HG02798 (cell line): ENCODE measurements at regions not wholly inside any gene's neighbourhood (a gene's known extent, or its start where the extent isn't known, plus 50 kb on each side); places are given as distances from the start of the nearest gene placed in this dataset.
"Not testable (repeated sequence)": the region's sequence is repeated elsewhere in the genome, so short reads cannot be mapped to it uniquely, and the experiment has no call there.

Source experiments
- ATAC-seq: cut with Tn5 transposase; IDR thresholded peaks from one replicate; pipeline ENCODE4 v1.9.1; 2021; ENCODE audit warnings: mild to moderate bottlenecking; ENCODE audit not compliant: unreplicated experiment, poor library complexity

DNA sequence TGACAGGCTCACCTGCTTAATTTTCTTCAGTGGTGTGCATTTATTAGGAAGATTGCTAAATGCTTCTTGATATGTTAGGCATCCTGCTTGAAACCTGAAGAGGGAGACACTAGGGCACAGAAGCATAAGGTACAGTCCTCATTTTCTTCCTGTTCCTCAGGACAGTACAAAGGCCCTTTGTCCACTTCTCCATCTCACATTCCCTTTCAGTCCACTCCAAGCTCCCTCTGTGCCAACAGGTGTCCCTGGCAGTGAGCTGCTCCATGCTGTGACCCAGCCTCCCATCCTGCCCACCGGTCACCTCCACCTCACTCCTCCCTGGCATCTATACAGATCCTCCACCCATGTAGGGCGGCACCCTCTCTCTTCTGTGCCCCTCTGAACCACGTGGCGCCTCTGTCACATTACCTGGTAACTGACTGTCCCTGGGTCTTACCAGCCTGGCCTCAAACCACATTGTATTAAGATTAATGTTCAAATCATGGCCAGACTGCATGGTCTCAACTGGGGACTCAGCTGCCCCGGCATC, 162.8 kb downstream of the VAPA start:
- ATAC-seq: no peak

DNA sequence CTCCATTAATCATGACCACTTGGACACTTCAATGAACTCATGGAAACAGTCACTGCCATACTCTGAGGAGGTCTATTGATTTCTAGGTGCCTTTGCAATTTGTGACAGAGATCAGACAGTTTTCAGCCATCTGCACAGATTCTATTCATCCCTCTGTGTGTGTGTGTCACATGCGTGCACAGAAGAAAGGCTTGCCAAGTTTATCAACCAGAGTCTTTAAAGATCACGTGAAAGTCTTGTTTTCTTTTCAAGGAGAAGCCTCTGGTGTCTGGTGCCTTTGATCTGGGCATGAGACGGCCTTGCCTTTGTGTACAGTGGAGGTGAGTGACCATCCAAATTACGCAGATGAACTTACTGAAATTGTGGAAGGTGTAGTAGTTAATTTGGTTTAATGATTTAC, 164.2 kb downstream of the VAPA start:
- ATAC-seq: no peak

DNA sequence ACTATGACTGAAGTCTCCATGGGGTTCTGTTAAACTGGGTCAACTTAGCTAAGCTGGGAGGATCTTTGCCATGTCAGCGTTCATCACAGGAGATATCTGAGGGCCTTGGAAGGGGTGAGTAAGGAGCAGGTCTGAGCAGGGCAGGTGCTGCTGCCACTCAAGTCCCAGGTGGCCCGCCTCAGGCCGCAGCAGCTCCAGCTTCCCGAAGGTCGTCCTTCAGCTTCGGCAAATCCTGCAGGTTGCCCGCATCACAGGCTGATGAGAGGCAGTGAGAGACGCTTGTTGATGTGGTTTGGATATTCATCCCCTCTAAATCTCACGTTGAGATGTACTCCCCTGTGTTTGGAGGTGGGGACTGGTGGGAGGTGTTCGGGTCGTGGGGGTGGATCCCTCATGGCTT, 166.6 kb downstream of the VAPA start:
- no peak for ATAC-seq

DNA sequence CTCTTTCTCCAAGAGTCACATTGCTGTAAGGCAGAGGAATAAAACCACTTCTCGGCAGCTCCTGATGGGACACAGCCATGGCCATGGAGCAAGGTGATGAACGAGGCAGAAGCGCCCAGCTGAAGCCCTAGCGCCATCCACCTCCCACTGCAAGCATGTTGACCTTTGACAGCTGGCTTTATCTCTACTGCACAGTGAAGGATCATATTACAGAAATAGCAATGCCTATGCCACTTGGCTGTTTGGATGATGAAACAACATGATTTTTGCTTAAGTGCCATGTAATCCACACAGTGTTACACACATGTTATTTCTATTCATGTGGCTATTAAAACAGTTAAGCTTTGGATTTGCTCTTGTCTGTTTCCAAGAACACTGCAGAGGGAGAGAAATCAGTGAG, 167.7 kb downstream of the VAPA start:
- ATAC-seq: no peak

DNA sequence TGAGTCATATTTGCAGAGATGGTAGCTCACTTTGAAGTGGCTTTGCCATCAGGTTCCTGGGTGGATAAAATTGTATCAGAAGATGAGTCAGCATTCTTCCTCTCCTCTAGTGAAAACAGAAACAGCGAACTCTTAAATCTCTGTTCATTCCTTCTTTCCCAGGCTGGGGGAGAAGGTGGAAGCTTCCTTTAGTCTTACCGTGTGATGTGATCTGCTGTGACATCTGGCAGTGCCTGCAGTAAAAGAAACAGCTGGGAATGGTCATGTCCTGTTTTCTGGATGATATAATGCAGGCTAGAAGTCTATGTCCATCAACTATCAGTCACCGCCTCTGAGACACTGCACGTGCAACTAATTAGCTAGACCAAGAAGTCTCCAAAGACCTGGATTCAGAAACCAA, 171.6 kb downstream of the VAPA start:
- ATAC-seq: no peak

DNA sequence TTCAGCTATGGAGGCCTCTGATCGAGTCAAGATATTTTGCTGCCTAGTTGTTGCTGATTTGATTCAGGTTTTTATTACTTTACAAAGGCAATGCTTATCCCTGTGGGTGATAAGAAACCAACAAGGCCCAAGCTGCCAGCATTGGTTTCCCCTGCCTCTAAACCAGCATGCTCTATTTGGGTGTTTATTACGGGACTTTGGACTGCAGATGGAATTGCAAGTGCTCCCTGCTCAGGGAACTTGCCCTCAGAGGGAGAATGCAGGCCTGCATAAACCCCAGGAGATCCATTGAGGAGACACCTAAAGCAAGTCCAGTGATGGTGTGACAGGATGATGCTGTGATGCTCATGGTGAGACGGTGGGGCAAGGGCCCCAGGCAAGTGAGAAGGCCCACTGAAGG, 172.1 kb downstream of the VAPA start:
- ATAC-seq: no peak

DNA sequence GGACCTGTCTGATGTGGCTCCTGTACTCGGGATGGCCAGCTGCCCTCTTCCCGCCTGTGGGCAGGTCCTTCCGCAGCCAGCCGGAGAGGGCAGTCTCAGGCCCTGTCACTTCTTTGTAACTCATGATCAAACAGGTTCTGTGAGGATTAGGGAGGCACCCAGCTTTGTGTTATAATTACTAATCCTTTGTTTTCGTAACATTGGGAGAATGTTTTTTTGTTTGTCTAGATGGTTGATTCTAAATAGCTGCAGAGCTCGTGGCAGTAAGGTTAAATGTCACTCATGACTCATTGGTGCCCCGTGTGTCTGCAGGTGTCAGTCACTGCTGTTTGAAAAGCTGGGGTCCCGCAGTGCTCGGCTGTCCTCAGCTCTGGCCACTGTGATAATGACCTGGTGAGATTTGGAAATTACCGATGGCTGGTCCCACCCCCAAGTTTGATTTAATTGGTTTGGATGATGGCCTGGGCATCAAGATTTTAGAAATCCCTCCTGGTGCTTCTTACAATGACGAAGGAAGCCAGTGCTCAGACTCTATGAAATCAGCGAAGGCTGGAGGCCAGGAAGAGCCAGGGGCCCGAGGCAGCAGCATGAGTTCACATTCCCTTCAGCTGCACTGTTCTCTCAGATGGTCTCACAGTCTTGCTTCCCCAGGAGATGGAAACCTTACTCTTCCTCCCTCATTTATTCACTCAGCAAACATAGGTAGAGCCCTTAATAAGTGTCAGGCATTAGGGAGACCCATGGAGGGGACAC, 172.8 kb downstream of the VAPA start:
- ATAC-seq: no peak

DNA sequence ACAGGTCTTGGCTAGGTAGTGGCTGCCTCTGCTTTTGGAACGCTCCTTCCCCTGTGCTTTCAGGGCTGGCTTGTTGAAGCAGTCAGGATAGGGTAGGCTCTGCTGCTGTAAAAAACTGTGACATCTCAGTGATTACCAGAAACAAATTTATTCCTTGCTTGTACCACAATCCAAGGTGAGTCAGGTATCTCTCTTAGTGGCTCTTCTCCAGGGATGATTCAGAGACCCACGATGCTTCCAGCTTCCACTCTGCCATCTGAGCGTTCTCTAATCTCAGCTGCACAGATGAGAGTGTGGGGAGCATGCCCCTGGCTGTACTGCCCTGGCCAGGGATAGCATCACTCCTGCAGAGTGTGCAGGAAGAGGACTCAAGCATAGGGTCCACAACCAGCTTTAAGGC, 174.9 kb downstream of the VAPA start:
- no peak for ATAC-seq

DNA sequence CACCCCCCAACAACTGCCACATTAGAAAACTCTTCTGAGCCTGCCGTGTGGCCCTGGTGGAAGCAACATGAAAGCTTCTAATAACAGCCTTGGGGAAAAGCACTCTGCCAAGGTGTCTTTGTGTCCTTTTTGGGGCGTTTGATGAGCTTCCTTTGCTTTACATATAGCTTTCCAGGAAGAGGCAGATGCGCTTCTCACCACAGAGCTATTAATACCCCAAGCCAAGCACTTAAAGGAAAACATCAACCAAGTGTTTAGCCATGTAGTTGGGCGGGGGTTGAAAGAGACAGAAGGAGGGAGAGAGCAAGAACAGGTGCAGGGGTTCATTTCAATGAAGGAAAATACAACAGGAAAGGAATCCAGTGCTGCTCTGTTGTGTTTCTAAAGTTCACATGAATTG, 176.1 kb downstream of the VAPA start:
- ATAC-seq: no peak

DNA sequence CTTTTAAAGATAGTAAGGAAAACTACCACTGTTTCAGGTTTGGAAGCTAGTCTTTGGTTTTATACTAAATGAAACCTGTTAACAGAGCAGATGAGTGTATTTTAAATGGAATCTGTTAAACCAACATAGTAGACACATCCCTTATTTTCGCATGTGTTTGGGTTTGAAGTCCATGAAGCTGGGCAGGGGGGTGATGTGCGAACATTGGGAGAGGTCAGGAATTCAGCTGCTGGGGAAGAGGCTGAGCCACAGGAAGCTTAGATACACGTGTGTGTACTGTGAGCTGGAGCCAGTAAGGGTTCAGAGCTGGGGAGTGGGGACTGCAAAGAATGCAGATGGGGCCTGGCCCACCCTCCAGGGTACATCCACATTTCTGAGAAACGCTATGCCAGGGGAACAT, 176.9 kb downstream of the VAPA start:
- ATAC-seq: no peak

DNA sequence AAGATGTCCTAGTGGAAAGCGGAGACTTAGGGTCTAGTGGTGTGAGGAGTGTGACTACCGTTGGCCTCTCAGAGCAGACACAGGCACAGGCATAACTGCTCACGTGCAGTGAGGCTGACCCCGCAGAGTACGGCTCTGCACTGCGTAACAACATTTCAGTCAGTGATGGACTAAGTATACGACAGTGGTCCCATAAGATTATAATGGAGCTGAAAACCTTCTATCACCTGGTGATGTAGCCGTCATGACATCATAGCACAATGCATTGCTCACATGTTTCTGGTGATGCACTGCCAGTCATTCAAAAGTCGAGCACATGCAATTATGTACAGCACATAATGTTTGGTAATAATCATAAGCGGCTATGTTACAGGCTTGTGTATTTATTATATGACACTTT, 179.6 kb downstream of the VAPA start:
- ATAC-seq: no peak

DNA sequence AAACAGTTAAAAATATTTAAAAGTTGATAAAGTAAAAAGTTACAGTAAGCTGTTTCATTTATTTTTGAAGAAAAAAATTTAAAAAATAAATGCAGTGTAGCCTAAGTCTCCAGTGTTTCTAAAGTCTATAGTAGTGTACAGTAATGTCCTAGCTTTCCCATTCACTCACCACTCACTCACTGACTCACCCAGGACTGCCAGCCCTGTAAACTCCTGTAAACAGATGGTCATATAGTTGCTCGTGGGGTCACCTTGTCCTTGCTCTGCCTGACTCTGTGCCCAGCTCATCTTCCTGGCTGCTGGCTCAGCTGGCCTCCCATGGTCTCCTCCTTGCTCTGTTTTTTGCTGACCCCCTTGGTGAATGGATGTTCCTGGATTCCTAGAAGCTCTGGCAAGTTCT, 180.3 kb downstream of the VAPA start:
- ATAC-seq: no peak

DNA sequence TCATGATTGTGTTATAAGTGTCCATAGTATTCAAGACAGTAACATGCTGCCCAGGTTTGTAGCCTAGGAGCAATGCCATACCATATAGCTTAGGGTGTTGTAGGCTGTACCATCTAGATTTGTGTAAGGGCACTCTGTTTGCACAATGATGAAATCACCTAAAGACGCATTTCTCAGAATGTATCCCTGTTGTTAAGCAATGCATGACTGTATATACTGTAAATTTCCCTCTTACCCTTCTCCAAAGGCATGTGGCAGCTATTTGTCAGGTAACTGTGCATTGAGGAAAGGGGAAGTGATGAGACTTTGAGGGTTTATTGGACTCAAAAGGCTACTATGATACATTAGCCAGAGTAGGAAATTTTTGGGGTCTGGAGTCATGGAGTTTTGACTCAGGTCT, 180.8 kb downstream of the VAPA start:
- no peak for ATAC-seq

DNA sequence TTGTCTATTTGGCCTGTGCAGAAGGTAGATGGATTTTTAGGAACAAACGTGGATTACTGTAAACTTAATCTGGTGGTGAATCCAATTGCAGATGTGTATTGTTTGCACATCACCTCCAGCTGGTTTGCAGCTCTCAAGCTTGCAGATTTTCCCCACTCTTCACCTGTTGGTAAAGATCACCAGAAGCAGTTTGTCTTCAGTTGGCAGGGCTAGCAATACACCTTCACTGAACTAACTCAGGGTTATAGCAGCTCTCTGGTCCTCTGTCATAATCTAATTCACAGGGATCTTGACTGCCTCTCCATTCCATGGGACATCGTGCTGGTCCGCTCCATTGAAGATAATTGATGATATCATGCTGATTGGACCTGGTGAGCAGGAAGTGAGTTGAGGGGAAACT, 181.5 kb downstream of the VAPA start:
- no peak for ATAC-seq

DNA sequence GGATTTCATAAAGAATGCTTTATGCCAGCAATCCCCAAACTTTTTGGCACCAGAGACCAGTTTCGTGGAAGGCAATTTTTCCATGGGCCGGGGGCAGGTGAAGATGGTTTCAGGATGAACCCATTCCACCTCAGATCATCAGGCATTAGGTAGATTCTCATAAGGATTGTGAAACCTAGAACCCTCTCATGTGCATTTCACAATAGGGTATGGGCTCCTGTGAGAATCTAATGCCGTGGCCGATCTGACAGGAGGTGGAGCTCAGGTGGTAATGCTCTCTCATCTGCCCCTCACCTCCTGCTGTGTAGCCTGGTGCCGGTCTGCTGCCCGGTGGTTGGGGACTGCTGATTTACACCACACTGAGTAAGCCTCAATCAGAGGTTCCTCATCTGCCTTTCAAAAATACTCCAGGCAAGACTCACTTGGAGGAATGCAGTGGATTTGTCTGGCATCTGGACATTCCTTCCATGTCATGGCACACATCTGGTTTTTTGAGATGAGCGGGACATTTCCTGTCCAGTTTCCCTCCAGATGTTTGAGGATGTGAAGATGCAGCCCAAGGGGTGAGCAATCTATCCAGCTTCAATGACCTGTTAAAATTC, 185.8 kb downstream of the VAPA start:
- ATAC-seq: no peak

DNA sequence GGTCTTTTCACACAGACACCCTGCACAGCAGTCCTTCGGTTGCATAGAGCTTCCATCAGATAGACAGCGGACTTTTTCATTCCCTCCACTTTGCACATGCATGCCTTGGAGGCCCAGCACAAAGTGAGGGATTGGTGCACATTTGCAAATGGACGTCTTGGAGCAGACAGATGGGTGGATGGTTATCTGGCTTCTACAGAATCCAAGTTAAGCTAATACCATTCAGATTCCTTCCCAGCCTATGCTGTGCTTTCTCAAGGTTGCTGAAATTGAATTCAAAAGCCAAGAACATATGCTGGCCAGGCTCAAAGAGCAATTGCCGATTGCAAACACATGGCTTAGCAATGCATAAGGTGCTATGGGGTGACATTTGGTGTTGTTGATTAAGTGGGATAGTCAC, 186.4 kb downstream of the VAPA start:
- ATAC-seq: no peak

DNA sequence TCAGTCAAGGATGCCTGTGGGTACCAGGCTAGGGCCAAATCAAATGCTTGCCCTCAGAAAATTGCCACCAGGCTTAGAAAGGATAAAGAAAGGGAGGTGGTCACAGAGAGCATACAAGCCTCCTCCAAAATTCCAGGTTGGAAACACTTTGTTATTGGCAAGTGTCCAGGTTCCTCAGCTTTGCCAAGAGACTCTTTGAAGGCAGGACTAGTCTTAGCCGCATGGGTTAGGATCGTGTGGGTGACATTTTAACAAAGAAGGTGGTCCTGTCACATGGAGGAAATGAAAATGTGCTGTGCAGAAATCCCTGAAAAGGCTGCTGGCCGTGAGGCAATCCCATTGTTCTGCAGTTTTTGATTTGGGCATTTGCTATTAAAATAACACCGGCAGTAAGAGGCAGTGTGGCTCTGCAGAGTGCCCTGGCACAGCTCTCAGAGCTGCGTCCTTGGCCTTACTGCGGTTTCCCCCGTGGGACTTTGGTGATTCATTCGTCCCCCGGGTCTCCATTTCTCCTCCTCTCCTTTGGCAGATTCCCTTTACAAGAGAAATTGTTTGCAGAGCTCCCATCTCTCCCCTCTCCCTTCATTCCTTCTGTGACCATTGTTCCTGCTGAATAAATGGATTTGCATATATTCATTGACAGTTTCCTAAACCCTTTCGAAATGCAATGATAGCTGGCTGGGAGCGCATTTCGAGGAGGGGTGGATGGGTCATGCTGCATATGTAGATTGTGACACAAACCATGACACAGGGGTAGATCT, 187.3 kb downstream of the VAPA start:
- no peak for ATAC-seq

DNA sequence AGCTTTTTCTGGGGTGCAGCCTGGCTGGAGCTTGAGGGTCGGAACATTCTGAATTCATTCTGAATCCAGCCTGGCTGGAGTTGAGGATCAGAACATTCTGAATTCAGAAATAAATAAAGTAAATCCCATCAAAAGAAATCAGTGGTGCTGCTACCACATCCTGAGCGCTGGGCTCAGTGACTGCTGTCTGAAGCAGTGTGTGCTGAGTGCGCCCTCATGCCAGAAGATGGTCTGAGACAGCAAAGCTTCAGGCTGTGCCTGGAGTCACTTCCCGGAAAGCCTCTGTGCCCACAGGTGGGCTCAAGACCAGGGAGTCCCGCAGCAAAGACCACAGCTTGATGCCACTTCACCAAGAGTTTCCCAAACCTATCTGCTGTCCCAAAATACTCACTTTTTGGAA, 187.9 kb downstream of the VAPA start:
- ATAC-seq: no peak

DNA sequence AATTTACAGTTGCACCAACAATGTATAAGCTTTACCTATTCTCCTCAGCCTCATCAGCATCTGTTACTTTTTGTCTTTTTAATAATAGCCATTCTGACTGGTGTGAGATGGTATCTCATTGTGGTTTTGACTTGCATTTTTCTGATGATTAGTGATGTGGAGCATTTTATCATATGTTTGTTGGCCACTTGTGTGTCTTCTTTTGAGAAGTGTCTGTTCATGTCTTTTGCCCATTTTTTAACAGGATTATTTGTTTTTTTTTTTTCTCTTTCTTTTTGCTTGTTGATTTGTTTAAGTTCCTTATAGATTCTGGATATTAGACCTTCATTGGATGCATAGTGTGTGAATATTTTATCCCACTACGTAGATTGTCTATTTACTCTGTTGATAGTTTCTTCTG, 191.3 kb downstream of the VAPA start:
- ATAC-seq: not testable (repeated sequence)

DNA sequence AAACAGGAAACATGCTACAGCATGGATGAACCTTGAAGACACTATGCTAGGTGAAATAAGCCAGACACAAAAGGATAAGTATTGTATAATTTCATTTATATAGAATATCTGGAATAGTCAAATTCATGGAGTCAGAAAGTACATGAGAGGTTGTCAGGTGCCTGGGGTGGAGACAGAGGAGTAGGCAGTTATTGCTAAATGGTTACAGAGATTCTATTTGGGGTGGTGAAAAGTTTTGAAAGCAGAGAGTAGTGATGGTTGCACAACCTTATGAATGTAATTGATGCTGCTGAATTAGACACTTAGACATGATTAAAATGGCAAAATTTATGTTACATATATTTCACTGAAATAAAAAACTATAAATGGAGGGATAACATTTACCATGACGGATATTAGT, 197.4 kb downstream of the VAPA start:
- ATAC-seq: no peak

DNA sequence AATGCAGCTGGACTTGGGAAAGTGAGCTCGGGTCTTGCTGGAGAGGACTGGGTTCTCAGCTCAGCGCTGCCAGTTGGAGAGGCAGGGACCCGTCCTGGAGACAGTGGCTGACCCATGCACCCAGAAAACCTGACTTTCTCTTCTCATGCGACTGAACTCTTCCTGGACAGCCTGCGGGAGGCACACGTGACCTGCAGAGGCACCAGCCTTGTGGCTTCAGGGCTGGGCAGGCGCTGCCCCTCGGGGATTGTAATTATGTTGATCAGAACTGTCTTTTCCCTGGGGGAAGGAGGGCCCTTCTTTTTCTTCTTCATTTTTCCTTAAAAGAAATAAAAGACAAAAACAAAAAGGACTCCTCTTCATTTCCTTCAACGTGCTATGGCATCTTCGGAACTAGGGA, 198.1 kb downstream of the VAPA start:
- no peak for ATAC-seq
